Inflammatory macrophage treated with lipopolysaccharide for 1 hour (primary cell): ENCODE measurements at regions not wholly inside any gene's neighbourhood (a gene's known extent, or its start where the extent isn't known, plus 50 kb on each side); places are given as distances from the start of the nearest gene placed in this dataset.

Source experiments
- DNase-seq, 2 donors: peaks; one replicate each; pipeline ENCODE4 v3.0.0-alpha.2; 2020 to 2022

GRCh38 chr5:82684659-82685058, 392.5 kb downstream of the TMEM167A start:
- DNase-seq = no peak

GRCh38 chr5:82684165-82684564, 393.0 kb downstream of the TMEM167A start:
- no peak for DNase-seq

- DNase-seq = no peak
Observed at GRCh38 chr5:82679660-82680059, 397.5 kb downstream of the TMEM167A start.

- no peak for DNase-seq
Observed at GRCh38 chr5:82676661-82677060, 398.5 kb upstream of the RPS23 start.

GRCh38 chr5:82674671-82675070, 396.5 kb upstream of the RPS23 start:
- peak; percentile 12 to 22 for DNase-seq

- DNase-seq = no peak
Observed at GRCh38 chr5:82673057-82673809, 395.1 kb upstream of the RPS23 start.

- DNase-seq = no peak
Observed at GRCh38 chr5:82670692-82671091, 392.5 kb upstream of the RPS23 start.

- DNase-seq = no peak
Observed at GRCh38 chr5:82669720-82670119, 391.6 kb upstream of the RPS23 start.

- no peak for DNase-seq
Observed at GRCh38 chr5:82666312-82666711, 388.2 kb upstream of the RPS23 start.

GRCh38 chr5:82664732-82665131, 386.6 kb upstream of the RPS23 start:
- DNase-seq = no peak

GRCh38 chr5:82663225-82663624, 385.1 kb upstream of the RPS23 start:
- DNase-seq = no peak

- no peak for DNase-seq
Observed at GRCh38 chr5:82662340-82662739, 384.2 kb upstream of the RPS23 start.

GRCh38 chr5:82661933-82662332, 383.8 kb upstream of the RPS23 start:
- DNase-seq = no peak

GRCh38 chr5:82661462-82661861, 383.3 kb upstream of the RPS23 start:
- DNase-seq = peak in 1 of 2 donors; percentile 9

- DNase-seq = no peak
Observed at GRCh38 chr5:82659115-82659514, 381.0 kb upstream of the RPS23 start.

- no peak for DNase-seq
Observed at GRCh38 chr5:82657033-82657699, 379.0 kb upstream of the RPS23 start.

GRCh38 chr5:82656341-82656761, 378.2 kb upstream of the RPS23 start:
- no peak for DNase-seq

- DNase-seq = no peak
Observed at GRCh38 chr5:82655078-82655477, 376.9 kb upstream of the RPS23 start.

GRCh38 chr5:82649943-82650342, 371.8 kb upstream of the RPS23 start:
- DNase-seq = no peak

- DNase-seq = no peak
Observed at GRCh38 chr5:82644766-82645165, 366.6 kb upstream of the RPS23 start.

- no peak for DNase-seq
Observed at GRCh38 chr5:82644229-82644628, 366.1 kb upstream of the RPS23 start.

GRCh38 chr5:82642313-82642712, 364.2 kb upstream of the RPS23 start:
- DNase-seq = no peak

- DNase-seq = peak; percentile 64 to 86
Observed at GRCh38 chr5:82641331-82642003, 363.3 kb upstream of the RPS23 start.

- no peak for DNase-seq
Observed at GRCh38 chr5:82640916-82641315, 362.8 kb upstream of the RPS23 start.
